ENCODE measurements at regions not wholly inside any gene's neighbourhood (a gene's known extent, or its start where the extent isn't known, plus 50 kb on each side); places are given as distances from the start of the nearest gene placed in this dataset.
A peak's percentile ranks its signal among the peaks of the same experiment; 100 is the strongest.

- DNase-seq (ENCODE audit: missing footprints) (no peak), ATAC-seq (no peak)
- intact Hi-C loops (cut with DNase I): no loop called here
These were observed 50.8 kb upstream of the IFNLR1 start for GRCh38 chr1:24237750-24238395.

DNA sequence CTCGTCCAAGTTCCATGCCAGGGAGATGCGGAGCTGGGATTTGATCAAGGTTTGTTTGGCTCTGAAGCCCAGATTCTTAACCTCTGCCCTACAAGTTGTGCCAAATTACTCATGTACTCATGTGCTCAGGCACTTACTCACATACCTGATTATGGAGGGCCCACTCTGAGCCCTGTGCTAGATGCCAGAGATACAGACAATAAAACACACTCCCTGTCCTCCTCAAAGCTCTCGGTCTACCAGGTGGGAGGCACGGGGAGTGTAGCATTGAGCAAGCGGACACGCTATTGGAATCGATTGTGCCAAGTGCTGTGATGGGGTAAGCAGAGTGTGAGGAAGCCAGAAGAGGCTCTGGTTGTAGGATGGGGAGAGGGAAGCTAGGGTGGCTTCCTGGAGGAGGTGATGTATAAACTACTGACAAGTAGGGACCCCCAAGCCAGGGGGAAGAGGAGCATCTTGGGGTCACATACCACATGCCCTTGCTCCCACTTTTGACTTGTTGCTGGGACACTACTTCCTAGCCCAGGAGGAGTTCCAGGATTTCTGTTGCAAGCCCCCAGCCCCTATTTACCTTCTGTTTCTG lies 49.8 kb upstream of the IFNLR1 start:
- intact Hi-C loops (cut with DNase I): no loop called here
- ATAC-seq: peak; percentile 63

More for the DNA sequence above, 49.8 kb upstream of the IFNLR1 start:
- no peak for DNase-seq (ENCODE audit: missing footprints)

Data from Right ventricle myocardium inferior (tissue), 1 donor.